Stimulated activated CD8-positive, alpha-beta memory T cell treated with anti-CD3 and anti-CD28 coated beads, Interleukin-15, amount 100 ng/mL, for 1 hour (primary cell): ENCODE measurements at regions not wholly inside any gene's neighbourhood (a gene's known extent, or its start where the extent isn't known, plus 50 kb on each side); places are given as distances from the start of the nearest gene placed in this dataset.

Experiments
- DNase-seq: peaks from one replicate; pipeline ENCODE4 v3.0.0-alpha.2; 2020; ENCODE audit warnings: low read depth

DNA sequence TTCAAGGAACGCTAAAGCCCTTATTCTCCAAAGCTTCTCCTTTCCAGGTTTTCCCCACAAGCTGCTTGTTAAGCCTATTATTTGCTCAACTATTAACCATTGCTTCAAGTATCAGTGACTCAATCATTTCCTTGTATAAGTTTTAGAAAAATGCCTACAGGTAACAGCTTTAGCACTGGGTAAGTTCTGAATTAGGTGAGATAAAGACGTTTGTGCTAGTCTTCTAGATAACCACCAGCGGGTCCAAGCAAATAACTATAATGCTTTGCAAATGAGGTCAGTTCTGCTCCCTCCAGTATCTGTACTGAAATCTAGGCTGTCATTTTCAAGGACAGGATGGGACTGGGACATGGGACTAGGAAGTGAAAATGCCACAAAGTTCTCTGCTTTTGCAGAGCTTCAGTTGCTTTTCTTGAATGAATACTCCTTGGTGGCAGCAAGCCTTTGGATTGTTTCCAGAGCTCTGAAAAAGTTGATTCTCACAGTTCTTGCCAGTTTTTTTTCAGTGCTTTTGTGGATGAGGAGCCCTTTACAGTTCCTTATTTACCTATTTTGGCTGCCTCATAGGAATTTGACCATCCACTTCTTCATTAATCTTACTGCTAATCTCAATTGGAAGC lies 1487.7 kb downstream of the EFNB2 start:
- no peak for DNase-seq

DNA sequence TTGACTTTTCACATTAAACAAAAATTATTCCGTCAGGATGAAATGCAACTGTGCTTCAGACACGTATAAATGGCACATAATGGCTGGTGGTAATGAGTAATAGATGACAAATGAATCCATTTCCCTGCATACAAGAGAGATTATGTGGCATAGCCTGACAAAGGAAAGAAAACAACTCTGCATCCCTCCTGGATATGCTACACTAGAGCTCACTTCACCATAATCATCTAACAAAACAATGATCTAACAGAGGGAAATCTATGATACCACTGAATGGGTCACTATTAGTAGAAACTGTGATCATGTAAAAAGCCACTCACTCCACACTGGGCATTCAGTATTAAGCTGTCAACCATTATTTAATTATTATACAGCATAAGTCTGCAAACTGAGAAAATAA lies 1498.4 kb downstream of the EFNB2 start:
- DNase-seq, result no peak

DNA sequence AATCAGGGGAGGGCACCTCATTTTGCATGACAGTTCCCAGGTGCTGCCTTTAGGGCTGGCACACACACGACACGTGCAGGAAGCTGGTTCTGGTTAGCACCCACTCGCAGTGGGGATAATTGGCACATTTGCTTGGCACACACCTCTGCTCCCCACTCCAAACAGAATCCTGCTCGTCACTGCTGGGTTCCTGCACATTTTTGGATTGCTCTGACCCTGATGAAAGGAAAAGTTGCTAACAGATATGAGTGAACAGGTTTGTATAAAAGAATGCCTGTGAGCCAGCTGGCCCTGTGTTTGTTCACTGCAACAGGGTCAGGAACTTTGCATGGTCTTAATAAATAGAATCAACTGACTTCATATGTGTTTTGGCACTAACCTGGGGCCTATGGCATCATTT lies 1500.4 kb downstream of the EFNB2 start:
- no peak for DNase-seq

DNA sequence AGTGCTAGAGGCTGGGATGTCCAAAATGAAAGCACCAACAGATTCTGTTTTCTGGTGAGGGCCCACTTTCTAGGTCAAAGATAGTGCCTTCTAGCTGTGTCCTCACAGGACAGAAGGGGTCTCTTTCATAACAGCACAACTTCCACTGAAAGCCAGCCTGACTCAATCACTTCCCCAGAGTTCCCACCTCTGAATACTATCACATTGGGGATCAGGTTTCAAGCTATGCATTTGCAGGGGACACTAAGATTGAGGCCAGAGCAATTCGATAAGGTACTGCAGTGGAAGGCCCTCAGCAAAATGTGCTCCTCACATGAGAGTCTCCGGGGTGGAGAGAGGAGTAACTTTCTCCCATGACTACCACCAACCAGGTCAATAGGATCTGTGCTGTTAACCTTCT lies 1501.5 kb downstream of the EFNB2 start:
- no peak for DNase-seq

DNA sequence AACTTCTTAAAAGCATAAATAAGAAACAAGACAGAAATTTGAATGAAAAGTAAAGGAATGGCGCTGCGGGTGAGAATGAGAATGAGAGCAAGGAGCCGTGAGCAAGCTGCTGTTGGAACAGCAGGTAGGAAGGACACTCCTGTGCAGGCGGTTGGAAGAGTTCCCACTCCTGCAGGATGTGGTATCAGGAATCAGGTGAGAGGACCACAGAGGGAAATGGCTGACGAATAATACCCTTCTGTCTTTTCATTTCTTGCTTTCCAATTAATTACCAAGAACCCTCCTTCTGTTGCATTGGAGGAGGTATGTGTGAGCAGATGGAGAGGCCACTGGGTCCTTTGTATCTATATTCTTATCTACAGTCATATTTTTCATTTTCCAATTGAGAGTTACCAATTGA lies 1504.2 kb downstream of the EFNB2 start:
- DNase-seq, result no peak

DNA sequence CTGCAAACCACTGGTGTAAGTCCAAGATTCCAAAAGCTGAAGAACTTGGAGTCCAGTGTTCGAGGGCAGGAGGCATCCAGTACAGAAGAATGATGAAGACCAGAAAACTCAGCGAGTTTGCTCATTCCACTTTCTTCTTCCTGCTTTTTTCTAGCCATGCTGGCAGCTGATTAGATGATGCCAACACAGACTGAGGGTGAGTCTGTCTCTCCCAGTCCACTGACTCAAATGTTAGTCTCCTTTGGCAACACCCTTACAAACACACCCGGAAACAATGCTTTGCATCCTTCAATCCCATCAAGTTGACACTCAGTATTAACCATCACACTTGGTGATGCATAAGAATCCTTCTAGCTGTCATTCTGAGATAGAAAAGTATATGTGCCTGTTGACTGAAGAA lies 1504.6 kb downstream of the EFNB2 start:
- no peak for DNase-seq

DNA sequence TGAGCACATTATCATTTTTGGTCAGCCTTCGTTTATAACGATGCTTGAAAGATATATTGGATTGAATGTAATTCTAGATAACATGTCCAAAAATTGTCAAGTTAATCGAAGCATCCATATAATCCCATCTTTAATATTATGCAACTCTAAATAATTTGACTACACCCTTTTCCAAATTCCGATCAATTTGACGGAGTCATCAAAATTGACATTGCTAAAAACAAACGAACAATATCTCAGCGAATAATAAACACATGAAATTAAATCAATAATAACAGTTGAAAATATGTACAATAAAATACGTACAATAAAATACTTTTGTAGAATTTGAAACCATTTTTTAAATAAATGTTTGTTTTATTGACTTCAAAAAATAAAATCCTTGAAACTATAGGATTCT lies 1516.4 kb downstream of the EFNB2 start:
- DNase-seq, result no peak

DNA sequence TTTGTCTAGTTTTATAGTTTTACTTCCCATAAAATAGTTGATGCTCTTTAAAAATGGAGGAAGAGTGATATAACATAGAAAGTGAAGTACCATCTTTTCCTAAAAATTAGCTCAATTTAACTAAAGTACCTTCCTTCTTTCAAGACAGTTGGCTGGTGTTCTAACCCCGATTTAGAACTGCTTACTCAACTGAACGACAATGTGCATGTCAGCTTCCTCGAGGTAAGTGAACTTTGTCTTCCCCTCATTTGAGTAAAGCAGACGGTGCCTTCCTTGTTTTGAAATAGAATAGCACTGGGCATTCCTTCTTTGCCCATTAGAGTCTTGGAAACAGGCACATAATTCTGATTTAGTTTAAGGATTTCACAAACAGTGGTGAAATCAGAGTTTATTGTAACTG lies 1519.2 kb downstream of the EFNB2 start:
- DNase-seq, result no peak

DNA sequence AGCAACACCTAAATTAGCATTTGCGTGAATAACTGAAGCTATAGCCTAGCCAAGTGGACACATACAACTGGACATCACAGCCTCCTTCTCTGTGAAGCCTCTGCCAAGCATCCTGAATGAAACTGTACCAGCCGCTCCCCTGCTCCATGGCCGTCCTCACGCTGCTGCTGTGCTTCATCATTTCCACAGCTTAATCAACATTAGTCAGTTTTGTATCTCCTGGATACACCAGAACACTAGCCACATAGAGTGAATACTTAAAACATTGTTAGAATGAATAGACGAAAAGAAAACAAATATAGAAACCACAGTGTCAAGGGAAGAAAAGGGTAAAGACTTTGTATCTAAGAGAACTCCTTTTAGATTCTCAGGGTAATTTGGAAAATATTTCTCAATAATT lies 1526.9 kb downstream of the EFNB2 start:
- DNase-seq, result no peak

DNA sequence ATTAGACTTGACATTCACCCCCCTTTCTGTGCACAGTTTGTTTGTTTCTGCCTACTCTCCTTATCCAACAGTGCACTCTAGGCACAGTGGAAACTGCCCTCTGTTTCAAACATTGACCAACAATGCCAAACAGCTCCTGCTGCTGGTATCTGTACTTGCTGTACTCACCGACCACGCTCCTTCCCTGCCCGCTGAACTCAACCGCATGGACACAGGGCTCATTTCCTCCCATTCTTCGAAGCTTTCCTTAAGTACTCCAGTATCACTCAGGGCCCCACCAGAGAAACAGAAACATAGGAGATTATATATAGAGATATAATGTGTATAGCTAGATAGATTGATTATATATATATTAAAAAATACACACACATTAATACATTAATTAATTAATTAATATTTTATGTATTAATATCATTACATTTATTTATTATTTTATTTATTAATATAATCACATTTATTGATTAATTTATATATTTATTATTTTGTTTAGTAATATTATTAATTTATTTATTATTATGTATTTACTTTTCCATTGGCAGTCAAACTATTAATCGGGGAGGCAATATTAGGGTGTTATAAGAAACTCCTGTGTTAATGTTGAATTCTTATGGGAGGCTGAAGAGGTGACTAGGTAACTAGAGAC lies 1528.2 kb downstream of the EFNB2 start:
- DNase-seq, result no peak

DNA sequence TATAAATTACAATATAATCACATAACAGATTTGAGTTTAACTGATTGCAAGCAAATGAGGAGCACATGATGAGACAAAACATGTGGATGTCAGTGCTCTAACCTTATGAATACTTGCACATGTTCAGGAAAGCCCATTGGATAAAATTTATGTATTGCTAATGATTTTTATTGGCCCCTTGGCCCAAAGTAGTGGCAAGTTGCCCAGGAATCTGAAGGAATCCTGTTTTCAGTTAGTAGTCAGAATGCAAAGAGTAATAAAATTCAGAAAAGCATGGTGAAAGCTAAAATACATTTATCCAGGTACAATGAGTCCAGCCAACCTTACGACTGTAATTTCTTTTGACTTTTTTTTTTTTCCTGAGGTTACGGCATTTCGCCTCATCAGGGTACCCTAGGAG lies 1539.4 kb downstream of the EFNB2 start:
- DNase-seq, result no peak

DNA sequence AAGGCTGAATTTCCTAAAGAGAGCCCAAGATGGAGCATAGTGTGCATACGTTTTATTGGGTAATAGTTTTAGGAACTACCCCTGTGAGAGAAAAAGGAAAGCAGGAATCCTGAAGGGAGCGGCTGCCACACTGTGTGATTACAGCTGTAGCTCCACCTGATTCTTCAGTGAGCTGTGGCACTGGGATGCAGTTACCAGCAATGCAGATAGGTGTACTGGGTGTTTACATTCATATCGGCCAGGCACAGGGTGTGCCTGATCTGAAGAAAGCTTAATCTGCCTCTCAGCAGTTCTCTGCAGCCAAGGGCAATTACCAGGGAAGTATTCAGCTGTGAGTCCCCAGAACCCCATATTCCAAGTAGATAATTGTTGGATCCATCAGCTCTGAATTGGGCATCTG lies 1541.8 kb downstream of the EFNB2 start:
- no peak for DNase-seq

DNA sequence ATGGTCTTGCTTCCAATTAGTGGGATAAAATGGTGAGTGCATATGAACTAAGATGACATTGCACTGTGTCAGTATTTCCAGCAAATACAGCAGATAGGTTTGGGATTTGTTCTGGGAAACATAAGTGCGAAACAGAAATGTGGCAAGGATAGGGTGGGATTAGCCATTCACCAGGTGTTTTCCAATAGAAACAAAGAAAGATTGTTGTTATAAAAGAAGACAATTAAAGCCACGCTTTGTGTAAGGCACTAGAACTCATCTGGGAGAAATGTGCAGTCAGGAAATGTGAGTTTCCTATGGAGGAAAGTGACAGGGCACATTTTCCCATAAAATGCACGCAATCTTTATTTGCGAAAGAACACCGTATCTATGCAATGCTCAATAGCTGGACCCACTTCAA lies 1547.8 kb downstream of the EFNB2 start:
- DNase-seq, result no peak

DNA sequence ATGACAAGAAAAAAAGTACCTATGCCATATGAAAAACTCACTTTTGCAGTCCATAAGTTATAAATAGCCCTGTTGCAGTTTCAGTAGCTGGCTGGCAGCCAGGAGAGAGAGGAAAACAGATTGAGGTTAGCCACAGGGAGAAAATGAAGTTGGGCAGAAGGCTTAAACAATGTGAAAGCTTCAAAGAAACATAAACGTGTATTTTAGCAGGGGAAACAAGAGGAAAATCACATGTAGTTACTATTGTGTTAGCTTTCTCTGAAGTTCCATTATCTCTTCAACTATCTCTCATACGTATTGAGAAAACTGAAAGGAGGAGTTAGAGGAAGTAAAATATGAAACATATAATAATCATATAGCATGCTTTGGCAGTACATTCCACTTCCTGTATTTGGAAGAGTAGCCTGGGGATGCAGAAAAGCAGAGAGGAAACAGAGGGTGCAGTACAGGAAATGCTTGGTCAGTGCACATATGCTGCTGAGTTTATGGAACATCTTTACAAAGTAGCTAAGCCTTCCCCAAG lies 1551.1 kb downstream of the EFNB2 start:
- no peak for DNase-seq

DNA sequence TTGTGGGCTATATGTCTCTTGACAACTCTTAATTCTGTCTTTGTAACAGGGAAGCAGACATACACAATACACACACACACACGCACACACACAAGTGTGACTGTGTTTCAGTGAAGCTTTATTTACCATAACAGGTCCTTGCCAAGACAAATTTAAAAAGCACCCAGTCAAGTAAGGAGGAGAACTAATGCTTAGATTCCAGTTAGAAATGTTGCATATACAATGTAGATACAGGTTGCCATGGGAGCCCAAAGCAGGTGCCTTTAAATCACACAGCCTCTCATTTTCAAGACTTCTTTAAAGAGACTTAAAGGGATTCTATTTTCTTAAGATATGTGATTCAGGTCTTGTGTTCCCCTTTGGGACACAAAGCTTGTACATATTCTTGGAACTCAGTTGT lies 1551.9 kb downstream of the EFNB2 start:
- DNase-seq, result no peak

DNA sequence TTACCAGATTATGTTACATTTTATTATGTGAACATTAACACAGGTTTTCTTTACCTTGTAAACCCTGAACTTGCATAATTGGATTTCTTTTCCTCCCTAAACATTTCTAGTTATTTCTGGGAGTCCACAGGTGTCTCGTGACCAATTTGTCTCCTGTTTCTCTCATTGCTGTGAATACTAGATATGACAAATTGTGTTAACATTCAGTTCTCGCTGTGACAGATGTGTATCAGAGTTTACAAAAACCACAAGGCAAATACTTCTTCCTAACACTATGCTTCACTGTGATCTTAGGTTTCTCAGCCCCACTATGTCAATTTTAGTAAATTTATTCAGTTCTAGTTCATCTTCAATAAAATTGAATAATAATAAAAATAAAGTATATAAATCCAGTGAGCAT lies 1554.9 kb downstream of the EFNB2 start:
- no peak for DNase-seq

DNA sequence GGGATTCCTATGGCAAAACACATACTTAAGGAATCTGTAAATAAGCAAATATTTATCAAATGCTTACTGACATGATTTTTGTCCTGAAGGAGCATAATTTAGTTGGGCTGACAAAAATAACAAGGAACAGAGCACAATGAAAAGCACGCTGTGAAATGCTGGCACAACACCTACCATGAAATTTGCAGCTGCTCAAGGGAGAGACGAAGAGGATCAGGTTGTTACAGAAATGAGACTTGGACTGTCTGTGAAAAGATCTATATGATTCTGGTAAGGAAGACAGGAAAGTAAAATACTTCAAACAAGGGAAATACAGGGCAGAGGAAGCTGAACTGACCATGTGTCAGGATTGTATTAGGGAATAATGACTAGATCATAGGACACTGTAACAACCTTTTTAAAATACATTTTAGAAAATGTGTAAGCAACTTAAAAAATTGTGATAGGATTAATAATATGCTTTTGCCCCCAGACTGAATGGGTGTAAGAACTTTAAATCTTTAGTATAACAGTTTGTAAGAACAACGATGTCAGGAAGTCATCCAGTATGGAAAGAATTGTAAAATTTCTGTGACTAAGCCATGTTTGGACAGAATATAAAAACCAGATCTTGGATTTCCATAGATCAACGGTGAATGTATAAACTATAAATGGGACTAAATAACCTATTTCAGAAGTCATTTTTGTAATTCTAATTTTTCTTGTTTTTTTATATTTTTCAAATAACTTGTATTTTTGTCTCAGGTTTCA lies 1556.0 kb downstream of the EFNB2 start:
- no peak for DNase-seq

DNA sequence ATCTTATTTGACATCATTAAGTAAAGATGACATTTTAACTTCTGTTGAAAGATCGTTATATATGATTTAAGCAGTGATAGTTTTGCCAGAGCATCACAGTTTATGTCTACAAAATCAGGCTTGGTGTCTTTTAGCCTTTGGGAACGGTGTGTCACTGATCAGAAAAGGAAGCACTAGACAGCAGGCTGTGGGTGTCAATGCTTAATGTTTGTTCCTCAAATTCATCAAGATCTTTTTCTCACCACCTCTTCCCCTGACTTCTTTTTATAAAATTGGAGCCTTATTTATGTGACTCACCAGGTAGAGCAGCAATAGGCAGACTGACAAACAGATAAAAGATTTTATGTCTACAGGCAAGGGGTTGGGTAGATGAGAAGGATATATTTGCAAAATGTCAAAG lies 1558.5 kb downstream of the EFNB2 start:
- DNase-seq, result no peak

DNA sequence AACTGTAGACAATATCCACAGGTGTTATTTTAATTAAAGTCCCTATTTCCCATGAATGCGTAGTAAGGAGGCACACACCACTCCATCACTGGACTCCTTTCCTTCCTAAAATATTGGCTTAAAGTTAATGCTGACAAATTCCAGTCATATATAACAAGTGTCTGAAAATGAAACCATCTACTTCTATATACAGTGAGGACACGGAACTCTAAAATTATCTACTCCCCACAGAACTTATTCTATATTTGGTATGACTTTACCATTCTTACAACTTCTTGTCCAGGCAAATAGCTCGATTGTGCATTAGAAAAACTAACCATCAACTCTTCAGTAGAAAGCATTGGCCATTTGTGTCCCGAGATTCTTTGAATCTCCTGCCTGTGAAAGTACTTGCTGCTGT lies 1560.2 kb downstream of the EFNB2 start:
- DNase-seq, result no peak

DNA sequence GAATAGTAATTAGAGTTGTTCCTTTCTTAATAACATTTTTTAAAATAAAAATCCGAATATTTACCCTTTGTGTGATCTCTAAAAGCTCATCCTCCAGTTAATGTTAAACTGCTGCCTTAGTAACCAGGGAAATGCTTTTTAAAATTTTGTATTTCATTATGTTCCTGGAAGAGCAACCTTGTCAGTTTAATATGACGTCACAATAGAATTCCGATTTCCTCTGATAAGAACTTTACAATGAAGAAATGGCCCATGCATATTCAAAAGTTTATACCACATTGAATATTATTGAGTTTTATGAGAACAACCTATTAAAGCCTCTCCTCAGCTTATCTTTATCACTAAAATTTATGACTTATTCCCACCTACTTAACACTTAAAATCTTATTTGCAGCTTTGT lies 1566.6 kb downstream of the EFNB2 start:
- no peak for DNase-seq

DNA sequence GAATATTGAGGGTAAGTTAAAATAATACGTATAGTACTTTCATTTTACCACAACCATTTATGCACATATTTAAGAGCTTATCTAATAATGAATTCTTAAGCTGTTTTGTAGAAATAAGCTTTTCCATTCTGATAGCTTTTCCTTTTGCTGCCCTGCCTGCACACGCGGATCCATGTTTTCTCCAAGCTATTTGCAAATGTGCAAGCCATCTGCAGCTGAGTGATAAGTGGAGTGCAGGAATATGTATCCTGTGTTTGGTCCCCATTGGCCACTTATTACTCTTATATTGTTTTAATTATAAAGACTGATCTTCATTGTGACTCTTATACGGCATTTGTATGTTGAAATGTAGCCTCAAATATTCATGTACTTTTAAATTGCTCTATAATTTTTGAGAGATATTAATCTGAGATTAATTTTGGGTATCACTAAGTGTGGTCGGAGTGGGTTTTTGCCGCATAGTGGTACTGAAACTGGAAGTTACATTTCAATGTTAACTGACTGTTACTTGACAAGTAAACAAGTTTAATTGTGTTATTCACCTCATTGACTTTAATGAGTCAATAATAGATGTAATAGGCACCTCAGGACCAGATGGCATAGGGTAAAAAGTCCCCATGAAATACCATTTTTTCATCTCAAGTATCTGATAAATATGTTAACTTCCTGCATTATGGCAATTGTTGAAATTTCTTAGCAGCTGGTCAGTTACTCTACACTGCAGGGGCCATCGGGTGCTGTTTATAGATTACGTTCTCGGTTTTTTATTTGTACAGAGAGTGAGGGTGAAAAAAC lies 1567.4 kb downstream of the EFNB2 start:
- DNase-seq, result no peak

DNA sequence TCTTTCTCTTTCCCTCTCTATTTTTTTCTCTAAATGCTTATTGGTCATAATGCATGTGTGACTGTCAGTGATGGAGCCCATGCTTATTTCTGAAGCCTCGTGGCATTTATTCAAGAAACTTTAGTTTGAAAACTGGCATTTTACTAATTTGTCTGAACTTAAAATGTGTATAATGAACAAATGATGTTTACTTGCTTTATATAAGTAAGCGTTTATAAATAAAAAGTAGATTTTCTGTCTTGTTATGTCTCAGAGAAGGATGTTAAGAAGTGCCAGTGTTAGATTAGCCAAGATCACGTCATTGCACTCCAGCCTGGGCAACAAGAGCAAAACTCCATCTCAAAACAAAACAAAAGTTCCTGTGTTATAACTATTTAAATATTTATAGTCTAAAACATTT lies 1568.1 kb downstream of the EFNB2 start:
- DNase-seq, result no peak

DNA sequence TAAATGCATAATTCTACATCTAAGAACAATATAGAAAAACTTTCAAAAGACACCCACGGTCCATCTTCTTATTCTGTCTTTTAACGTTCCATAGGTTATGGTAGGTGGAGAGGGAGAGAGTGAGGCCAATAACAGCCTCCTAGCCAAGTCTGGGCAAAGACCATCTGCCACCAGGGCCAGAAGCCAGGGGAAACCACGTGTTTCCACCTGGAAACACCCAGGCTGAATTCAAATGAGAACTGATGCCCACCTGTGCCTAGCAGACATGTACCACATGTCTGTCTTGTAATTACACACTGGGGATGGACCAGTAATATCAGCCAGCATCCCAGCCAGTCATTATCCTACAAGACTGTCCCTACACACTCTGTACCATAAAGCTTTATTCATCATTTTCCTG lies 1573.1 kb downstream of the EFNB2 start:
- no peak for DNase-seq
